ENCODE measurements at regions not wholly inside any gene's neighbourhood (a gene's known extent, or its start where the extent isn't known, plus 50 kb on each side); places are given as distances from the start of the nearest gene placed in this dataset.

DNA sequence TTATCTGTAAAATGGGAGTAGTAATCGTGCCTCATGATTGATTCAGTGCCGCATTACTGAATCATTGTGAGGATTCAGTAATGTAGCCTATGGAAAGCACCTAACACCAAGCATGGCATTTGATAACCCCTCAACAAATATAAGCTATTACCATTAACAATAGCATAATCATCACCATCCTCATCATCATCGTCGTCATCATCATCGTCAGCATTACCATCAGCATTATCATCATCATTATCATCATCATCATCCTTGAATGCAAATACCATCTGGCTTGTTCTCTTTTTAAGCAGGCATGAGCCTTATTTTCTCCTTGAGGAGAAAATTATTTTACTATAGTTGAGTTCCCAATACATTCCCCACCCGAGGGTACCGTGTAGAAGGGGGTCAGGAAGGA is 115.4 kb upstream of the PTPRG start:
- H3K9me3 Mint-ChIP-seq (ENCODE audit: low read depth), result no peaks in the 10 kb centered on the region
- peaks cover 20% of the 10 kb centered on the region for H3K4me1 Mint-ChIP-seq (ENCODE audit: low read depth)
- no peak overlapping the region for H3K27ac Mint-ChIP-seq (ENCODE audit: unreplicated experiment)
- H3K4me3 Mint-ChIP-seq (ENCODE audit: unreplicated experiment), result no peak overlapping the region
- DNase-seq (ENCODE audit: low spot score), result no peak
- no peaks in the 10 kb centered on the region for H3K36me3 Mint-ChIP-seq (ENCODE audit: low read depth)
- TF ChIP-seq, protein P1, sequence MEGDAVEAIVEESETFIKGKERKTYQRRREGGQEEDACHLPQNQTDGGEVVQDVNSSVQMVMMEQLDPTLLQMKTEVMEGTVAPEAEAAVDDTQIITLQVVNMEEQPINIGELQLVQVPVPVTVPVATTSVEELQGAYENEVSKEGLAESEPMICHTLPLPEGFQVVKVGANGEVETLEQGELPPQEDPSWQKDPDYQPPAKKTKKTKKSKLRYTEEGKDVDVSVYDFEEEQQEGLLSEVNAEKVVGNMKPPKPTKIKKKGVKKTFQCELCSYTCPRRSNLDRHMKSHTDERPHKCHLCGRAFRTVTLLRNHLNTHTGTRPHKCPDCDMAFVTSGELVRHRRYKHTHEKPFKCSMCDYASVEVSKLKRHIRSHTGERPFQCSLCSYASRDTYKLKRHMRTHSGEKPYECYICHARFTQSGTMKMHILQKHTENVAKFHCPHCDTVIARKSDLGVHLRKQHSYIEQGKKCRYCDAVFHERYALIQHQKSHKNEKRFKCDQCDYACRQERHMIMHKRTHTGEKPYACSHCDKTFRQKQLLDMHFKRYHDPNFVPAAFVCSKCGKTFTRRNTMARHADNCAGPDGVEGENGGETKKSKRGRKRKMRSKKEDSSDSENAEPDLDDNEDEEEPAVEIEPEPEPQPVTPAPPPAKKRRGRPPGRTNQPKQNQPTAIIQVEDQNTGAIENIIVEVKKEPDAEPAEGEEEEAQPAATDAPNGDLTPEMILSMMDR (IDR thresholded peaks at IDR 0.05), result no peak
- peaks cover 44% of the 10 kb centered on the region for H3K27me3 Mint-ChIP-seq (ENCODE audit: low read depth)

DNA sequence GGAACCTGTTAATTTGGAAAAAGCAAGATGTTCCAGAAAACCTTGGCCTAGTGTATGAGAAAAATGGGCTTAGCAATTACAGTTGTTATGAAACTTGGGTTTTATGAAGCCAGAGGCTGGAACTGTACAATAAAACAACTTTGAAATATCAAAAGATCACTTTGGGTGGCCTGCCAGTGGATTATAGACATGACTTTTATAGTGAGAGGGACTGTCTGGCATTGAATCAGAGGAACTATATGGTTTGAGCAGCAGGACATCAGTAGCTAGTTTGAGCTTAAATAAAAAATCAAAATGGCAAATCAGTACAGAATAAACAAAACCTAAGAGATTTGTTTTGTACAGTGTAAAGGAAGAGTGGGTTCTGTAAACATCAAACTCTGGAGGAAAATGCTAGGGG is 115.0 kb upstream of the PTPRG start:
- DNase-seq (ENCODE audit: low spot score), result no peak
- H3K27me3 Mint-ChIP-seq (ENCODE audit: low read depth), result peaks cover 41% of the 10 kb centered on the region
- peaks cover 20% of the 10 kb centered on the region for H3K4me1 Mint-ChIP-seq (ENCODE audit: low read depth)
- no peak overlapping the region for H3K4me3 Mint-ChIP-seq (ENCODE audit: unreplicated experiment)
- TF ChIP-seq, protein P1 (IDR thresholded peaks at IDR 0.05), result no peak
- H3K9me3 Mint-ChIP-seq (ENCODE audit: low read depth), result no peaks in the 10 kb centered on the region
- no peak overlapping the region for H3K27ac Mint-ChIP-seq (ENCODE audit: unreplicated experiment)
- no peaks in the 10 kb centered on the region for H3K36me3 Mint-ChIP-seq (ENCODE audit: low read depth)

- H3K36me3 Mint-ChIP-seq (ENCODE audit: low read depth), result no peaks in the 10 kb centered on the region
- peaks cover 43% of the 10 kb centered on the region for H3K27me3 Mint-ChIP-seq (ENCODE audit: low read depth)
- peaks cover 13% of the 10 kb centered on the region for H3K4me1 Mint-ChIP-seq (ENCODE audit: low read depth)
- no peak for DNase-seq (ENCODE audit: low spot score)
- H3K27ac Mint-ChIP-seq (ENCODE audit: unreplicated experiment), result peak overlapping the region; percentile 10
- H3K9me3 Mint-ChIP-seq (ENCODE audit: low read depth), result no peaks in the 10 kb centered on the region
- TF ChIP-seq, protein P1 (IDR thresholded peaks at IDR 0.05), result no peak
- H3K4me3 Mint-ChIP-seq (ENCODE audit: unreplicated experiment), result no peak overlapping the region
Measured at GRCh38 chr3:61448378-61448777, 113.0 kb upstream of the PTPRG start.

DNA sequence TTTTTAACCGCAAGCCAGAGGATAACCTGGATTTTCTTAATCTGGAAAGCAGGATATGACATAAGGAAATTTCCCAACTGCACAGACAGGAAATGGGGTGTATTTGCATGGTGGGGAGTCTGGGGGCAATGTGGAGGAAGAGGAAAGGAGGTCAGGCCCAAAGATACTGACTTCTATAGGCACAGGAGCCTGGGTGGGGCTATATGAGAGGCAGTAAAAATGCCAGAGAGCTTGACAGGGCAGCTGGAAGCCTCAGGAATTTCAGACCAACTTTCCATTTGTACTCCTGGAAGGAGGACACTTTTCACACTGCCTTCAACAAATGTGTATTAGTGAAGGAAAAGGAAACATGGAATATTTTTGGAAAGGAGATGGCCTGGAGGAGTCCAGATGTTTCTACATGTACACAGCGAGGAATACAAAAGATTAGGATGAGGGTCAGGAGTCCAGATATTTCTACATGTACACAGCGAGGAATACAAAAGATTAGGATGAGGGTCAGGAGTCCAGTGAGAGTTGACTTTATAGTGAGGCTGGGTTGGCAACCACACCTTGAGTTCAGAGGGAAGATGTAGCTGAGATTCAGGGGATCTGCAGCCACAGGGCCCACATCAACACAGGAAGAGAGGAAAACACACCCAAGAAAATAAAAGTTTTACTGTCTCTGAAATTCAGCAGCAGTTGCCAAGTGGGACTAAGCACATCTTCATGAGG is 111.9 kb upstream of the PTPRG start:
- Mint-ChIP-seq H3K4me1 (ENCODE audit: low read depth) (peaks cover 2% of the 10 kb centered on the region), H3K27ac (ENCODE audit: unreplicated experiment) (no peak overlapping the region), H3K36me3 (ENCODE audit: low read depth) (no peaks in the 10 kb centered on the region), H3K9me3 (ENCODE audit: low read depth) (no peaks in the 10 kb centered on the region), H3K4me3 (ENCODE audit: unreplicated experiment) (no peak overlapping the region), H3K27me3 (ENCODE audit: low read depth) (peaks cover 49% of the 10 kb centered on the region)
- DNase-seq (ENCODE audit: low spot score), result no peak
- TF ChIP-seq, protein P1 (IDR thresholded peaks at IDR 0.05), result no peak

- H3K27me3 Mint-ChIP-seq (ENCODE audit: low read depth), result peaks cover 48% of the 10 kb centered on the region
- no peaks in the 10 kb centered on the region for H3K9me3 Mint-ChIP-seq (ENCODE audit: low read depth)
- H3K36me3 Mint-ChIP-seq (ENCODE audit: low read depth), result no peaks in the 10 kb centered on the region
- no peak overlapping the region for H3K4me3 Mint-ChIP-seq (ENCODE audit: unreplicated experiment)
- TF ChIP-seq, protein P1 (IDR thresholded peaks at IDR 0.05), result no peak
- DNase-seq (ENCODE audit: low spot score), result no peak
- no peak overlapping the region for H3K27ac Mint-ChIP-seq (ENCODE audit: unreplicated experiment)
- H3K4me1 Mint-ChIP-seq (ENCODE audit: low read depth), result peaks cover 2% of the 10 kb centered on the region
Measured at GRCh38 chr3:61450866-61451265, 110.5 kb upstream of the PTPRG start.
